ENCODE measurements at regions not wholly inside any gene's neighbourhood (a gene's known extent, or its start where the extent isn't known, plus 50 kb on each side); places are given as distances from the start of the nearest gene placed in this dataset.

- Histone ChIP-seq H3K9ac (replicated peaks; ENCODE audit: extremely low read depth, insufficient read depth, low read length) (no peak overlapping the region), H3K9me3 (replicated peaks; ENCODE audit: control insufficient read depth, insufficient read depth, low read length) (no peaks in the 10 kb centered on the region), H3K4me1 (ENCODE audit: control insufficient read depth, extremely low read depth, insufficient read depth, low read length) (no peaks in the 10 kb centered on the region), H3K36me3 (ENCODE audit: control insufficient read depth in 2 of 2, extremely low read depth in 1 of 2, insufficient read depth in 2 of 2, low read length in 2 of 2) (no peaks in the 10 kb centered on the region), H3K4me2 (ENCODE audit: insufficient read depth, low read length) (no peak overlapping the region), H4K20me1 (replicated peaks; ENCODE audit: control insufficient read depth, extremely low read depth, insufficient read depth, low read length) (no peaks in the 10 kb centered on the region), H3K4me3 (replicated peaks in 1 of 3; ENCODE audit: insufficient read depth in 1 of 3, low read depth in 1 of 3, low read length in 3 of 3) (no peak overlapping the region), H3K9me1 (replicated peaks; ENCODE audit: control insufficient read depth, extremely low read depth, insufficient read depth, low read length) (no peaks in the 10 kb centered on the region), H3K27me3 (ENCODE audit: control insufficient read depth in 2 of 2, insufficient read depth in 2 of 2, low read length in 2 of 2) (no peaks in the 10 kb centered on the region), H3K79me2 (ENCODE audit: control insufficient read depth, insufficient read depth, low read length) (no peaks in the 10 kb centered on the region), H3K27ac (ENCODE audit: insufficient read depth, low read depth, low read length) (no peak overlapping the region), H2AFZ (ENCODE audit: low read depth, low read length) (no peak overlapping the region)
- dilution Hi-C loops (cut with MboI; ENCODE audit: extremely low pct_ligation_motif_present, low sequenced_read_pairs) (no loop called here), intact Hi-C loops (cut with micrococcal nuclease) (no loop called here)
- no peak for DNase-seq (ENCODE audit: low read depth, low spot score)
- ChIA-PET CTCF (no interaction called here), POLR2A (no interaction called here)
- TF ChIP-seq MYC (IDR thresholded peaks at IDR 0.05; ENCODE audit: low read depth, low read length) (no peak), POLR2AphosphoS5 (IDR thresholded peaks at IDR 0.05; ENCODE audit: insufficient read depth, low read depth, low read length) (no peak), JUN (IDR thresholded peaks at IDR 0.05; ENCODE audit: borderline replicate concordance, insufficient read depth, insufficient read length, low read depth) (no peak), POLR2A (IDR thresholded peaks at IDR 0.05; ENCODE audit: low read depth, low read length) (no peak), EZH2 (IDR thresholded peaks at IDR 0.05; ENCODE audit: borderline replicate concordance, low read depth, low read length, severe bottlenecking) (no peak), MAX (IDR thresholded peaks at IDR 0.05; ENCODE audit: insufficient read depth, insufficient read length) (no peak), GATA2 (IDR thresholded peaks at IDR 0.05; ENCODE audit: insufficient read depth, insufficient read length, low read depth, low read length) (no peak), FOS (IDR thresholded peaks at IDR 0.05; ENCODE audit: borderline replicate concordance, insufficient read depth, low read length) (no peak), CTCF (IDR thresholded peaks at IDR 0.05; ENCODE audit: extremely low read depth in 1 of 2, insufficient read depth in 1 of 2, low read depth in 1 of 2, low read length in 2 of 2) (no peak)
- no peak for FAIRE-seq
- no TSS peak for BruUV-seq (replicated peaks)
These were observed 129.9 kb downstream of the C1orf94 start for GRCh38 chr1:34306568-34306967.

Measured in endothelial cell of umbilical vein (primary cell).